Panc1 (cell line): ENCODE measurements at regions not wholly inside any gene's neighbourhood (a gene's known extent, or its start where the extent isn't known, plus 50 kb on each side); places are given as distances from the start of the nearest gene placed in this dataset.

ENCODE experiments used
- POLR2AphosphoS5 ChIP-seq: IDR thresholded peaks from 2 replicates; pipeline ENCODE4 v1.6.1; 2012; ENCODE audit warnings: mild to moderate bottlenecking, low read depth, low read length, moderate library complexity
- TF ChIP-seq, protein P1 (sequence below): fragments of 450-650 bp; IDR thresholded peaks from 2 replicates; pipeline ENCODE4 v1.5.1; 2017; ENCODE audit warnings: mild to moderate bottlenecking

DNA sequence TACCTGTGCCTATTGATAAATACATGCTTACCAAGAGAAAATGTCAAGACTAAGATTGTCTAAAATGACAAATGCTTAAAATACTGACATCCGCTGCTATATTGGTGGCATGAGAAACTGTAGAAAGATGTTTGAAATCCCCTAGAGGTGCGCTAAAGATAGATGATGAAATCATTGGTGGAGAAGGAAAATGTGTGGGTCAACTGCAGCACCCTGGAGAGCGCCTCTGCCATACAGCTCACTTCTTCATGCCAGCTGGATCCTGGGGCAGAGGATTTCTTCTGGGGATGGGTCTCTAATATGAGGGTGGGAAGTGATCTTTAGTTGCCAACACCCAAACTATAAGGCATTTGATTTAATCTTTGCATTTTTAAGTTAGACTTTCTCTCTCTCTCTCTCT, 680.4 kb upstream of the POM121L12 start:
- no peak for TF ChIP-seq POLR2AphosphoS5
- TF ChIP-seq, protein P1, sequence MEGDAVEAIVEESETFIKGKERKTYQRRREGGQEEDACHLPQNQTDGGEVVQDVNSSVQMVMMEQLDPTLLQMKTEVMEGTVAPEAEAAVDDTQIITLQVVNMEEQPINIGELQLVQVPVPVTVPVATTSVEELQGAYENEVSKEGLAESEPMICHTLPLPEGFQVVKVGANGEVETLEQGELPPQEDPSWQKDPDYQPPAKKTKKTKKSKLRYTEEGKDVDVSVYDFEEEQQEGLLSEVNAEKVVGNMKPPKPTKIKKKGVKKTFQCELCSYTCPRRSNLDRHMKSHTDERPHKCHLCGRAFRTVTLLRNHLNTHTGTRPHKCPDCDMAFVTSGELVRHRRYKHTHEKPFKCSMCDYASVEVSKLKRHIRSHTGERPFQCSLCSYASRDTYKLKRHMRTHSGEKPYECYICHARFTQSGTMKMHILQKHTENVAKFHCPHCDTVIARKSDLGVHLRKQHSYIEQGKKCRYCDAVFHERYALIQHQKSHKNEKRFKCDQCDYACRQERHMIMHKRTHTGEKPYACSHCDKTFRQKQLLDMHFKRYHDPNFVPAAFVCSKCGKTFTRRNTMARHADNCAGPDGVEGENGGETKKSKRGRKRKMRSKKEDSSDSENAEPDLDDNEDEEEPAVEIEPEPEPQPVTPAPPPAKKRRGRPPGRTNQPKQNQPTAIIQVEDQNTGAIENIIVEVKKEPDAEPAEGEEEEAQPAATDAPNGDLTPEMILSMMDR = no peak
